Tibial nerve (tissue), 4 donors: ENCODE measurements at regions not wholly inside any gene's neighbourhood (a gene's known extent, or its start where the extent isn't known, plus 50 kb on each side); places are given as distances from the start of the nearest gene placed in this dataset.
A peak's percentile ranks its signal among the peaks of the same experiment; 100 is the strongest.

Experiments used
- DNase-seq, 2 donors: peaks; one replicate each; pipeline ENCODE4 v3.0.0-alpha.2; 2019; ENCODE audit warnings: low spot score in 2 of 2
- H3K27ac ChIP-seq, 4 donors: fragments of 200-600 bp; sonication (generic) in 3 of 4; one replicate each; pipeline ENCODE4 v1.5.1; 2017 to 2019; ENCODE audit warnings: mild to moderate bottlenecking in 1 of 4
- H3K27me3 ChIP-seq, 2 donors: fragments of 200-600 bp; sonication (generic) in 1 of 2; one replicate each; pipeline versions ENCODE4 v1.5.1 to v1.6.0; 2017 to 2019
- H3K36me3 ChIP-seq, 3 donors: fragments of 200-600 bp; sonication (generic); one replicate each; pipeline ENCODE4 v1.5.1; 2018 to 2019
- H3K4me1 ChIP-seq, 4 donors: fragments of 200-600 bp; sonication (generic) in 3 of 4; one replicate each; pipeline ENCODE4 v1.5.1; 2017 to 2019
- H3K4me3 ChIP-seq, 4 donors: fragments of 200-600 bp; sonication (generic) in 3 of 4; one replicate each; pipeline ENCODE4 v1.5.1; 2017 to 2019; ENCODE audit warnings: mild to moderate bottlenecking in 1 of 4, moderate library complexity in 1 of 4
- H3K9me3 ChIP-seq, 4 donors: fragments of 200-600 bp; sonication (generic) in 3 of 4; one replicate each; pipeline ENCODE4 v1.5.1; 2017 to 2019
- CTCF ChIP-seq, 5 experiments: fragments of 200-600 bp in 3 of 5; fragments of 450-650 bp in 2 of 5; sonication (generic) in 3 of 5; IDR thresholded peaks; one replicate each; pipeline ENCODE4 v1.5.1; 2016 to 2019; ENCODE audit warnings: antibody characterized with exemption in 5 of 5, mild to moderate bottlenecking in 3 of 5, moderate library complexity in 2 of 5
- EP300 ChIP-seq, 2 donors: sonication (generic); formaldehyde crosslinking; IDR thresholded peaks; one replicate each; pipeline ENCODE4 v1.6.1; 2017; ENCODE audit warnings: antibody characterized with exemption in 2 of 2, mild to moderate bottlenecking in 1 of 2
- POLR2A ChIP-seq, 2 donors: fragments of 450-650 bp; IDR thresholded peaks; one replicate each; pipeline ENCODE4 v1.6.1; 2017; ENCODE audit warnings: antibody characterized with exemption in 2 of 2, mild to moderate bottlenecking in 2 of 2, moderate library complexity in 2 of 2
- WGBS, 2 donors: methylation state at CpG; one replicate each; pipeline ENCODE4 v1.1.5; 2018; 5-methylcytosine and 5-hydroxymethylcytosine counted together

GRCh38 chr22:27120036-27120435, 462.6 kb downstream of the MIAT start:
- TF ChIP-seq CTCF (IDR thresholded peaks at IDR 0.05) (no peak), EP300 (IDR thresholded peaks at IDR 0.05) (no peak), POLR2A (IDR thresholded peaks at IDR 0.05) (no peak)
- Histone ChIP-seq H3K9me3 (peaks cover 0 to 9% (median 0%) of the 10 kb centered on the region in 4 donors), H3K4me1 (no peaks in the 10 kb centered on the region), H3K27ac (no peak overlapping the region), H3K4me3 (no peak overlapping the region), H3K36me3 (no peaks in the 10 kb centered on the region), H3K27me3 (no peaks in the 10 kb centered on the region)
- no peak for DNase-seq

- H3K36me3 ChIP-seq: no peaks in the 10 kb centered on the region
- no peak for DNase-seq
- H3K27me3 ChIP-seq: no peaks in the 10 kb centered on the region
- no peak overlapping the region for H3K4me3 ChIP-seq
- 56 to 60% methylated on average over 11 of the region's 11 CpGs for WGBS, 2 donors
- no peak overlapping the region for H3K27ac ChIP-seq
- no peak for TF ChIP-seq EP300 (IDR thresholded peaks at IDR 0.05)
- TF ChIP-seq CTCF (IDR thresholded peaks at IDR 0.05): no peak
- TF ChIP-seq POLR2A (IDR thresholded peaks at IDR 0.05): no peak
- no peaks in the 10 kb centered on the region for H3K4me1 ChIP-seq
- peaks cover 0 to 9% (median 0%) of the 10 kb centered on the region in 4 donors for H3K9me3 ChIP-seq
Measured at GRCh38 chr22:27122574-27122973, 465.2 kb downstream of the MIAT start.

GRCh38 chr22:27123880-27124279, 466.5 kb downstream of the MIAT start:
- H3K36me3 ChIP-seq: no peaks in the 10 kb centered on the region
- H3K27ac ChIP-seq: peak overlapping the region in 1 of 4 donors; percentile 18
- no peak for TF ChIP-seq POLR2A (IDR thresholded peaks at IDR 0.05)
- TF ChIP-seq EP300 (IDR thresholded peaks at IDR 0.05): no peak
- TF ChIP-seq CTCF (IDR thresholded peaks at IDR 0.05): no peak
- no peaks in the 10 kb centered on the region for H3K27me3 ChIP-seq
- DNase-seq: no peak
- no peak overlapping the region for H3K4me3 ChIP-seq
- H3K4me1 ChIP-seq: no peaks in the 10 kb centered on the region
- H3K9me3 ChIP-seq: peaks cover 0 to 9% (median 0%) of the 10 kb centered on the region in 4 donors
- WGBS, 2 donors: 78 to 84% methylated on average over 1 of the region's 1 CpG

- no peak for DNase-seq
- no peaks in the 10 kb centered on the region for H3K27me3 ChIP-seq
- 68 to 71% methylated on average over 16 of the region's 16 CpGs for WGBS, 2 donors
- no peak overlapping the region for H3K4me3 ChIP-seq
- TF ChIP-seq POLR2A (IDR thresholded peaks at IDR 0.05) (no peak), CTCF (IDR thresholded peaks at IDR 0.05) (no peak), EP300 (IDR thresholded peaks at IDR 0.05) (no peak)
- H3K4me1 ChIP-seq: no peaks in the 10 kb centered on the region
- no peaks in the 10 kb centered on the region for H3K36me3 ChIP-seq
- H3K9me3 ChIP-seq: peaks cover 0 to 9% (median 0%) of the 10 kb centered on the region in 4 donors
- H3K27ac ChIP-seq: peak overlapping the region in 1 of 4 donors; percentile 18
Measured at GRCh38 chr22:27124351-27124966, 467.1 kb downstream of the MIAT start.

- Histone ChIP-seq H3K9me3 (no peaks in the 10 kb centered on the region), H3K4me1 (no peaks in the 10 kb centered on the region), H3K27me3 (no peaks in the 10 kb centered on the region), H3K36me3 (no peaks in the 10 kb centered on the region), H3K4me3 (no peak overlapping the region), H3K27ac (no peak overlapping the region)
- WGBS, 2 donors: 86 to 88% methylated on average over 3 of the region's 3 CpGs
- no peak for DNase-seq
- TF ChIP-seq POLR2A (IDR thresholded peaks at IDR 0.05): no peak
- no peak for TF ChIP-seq EP300 (IDR thresholded peaks at IDR 0.05)
- no peak for TF ChIP-seq CTCF (IDR thresholded peaks at IDR 0.05)
Measured at GRCh38 chr22:27125539-27125938, 468.2 kb downstream of the MIAT start.
